T-cell (primary cell): ENCODE measurements at regions not wholly inside any gene's neighbourhood (a gene's known extent, or its start where the extent isn't known, plus 50 kb on each side); places are given as distances from the start of the nearest gene placed in this dataset.
"Not testable (repeated sequence)": the region's sequence is repeated elsewhere in the genome, so short reads cannot be mapped to it uniquely, and the experiment has no call there.

Experiments used
- ATAC-seq, 4 experiments: fragments of 200-7000 bp in 3 of 4; fragments of 150-1000 bp in 1 of 4; cut with Tn5 transposase; replicated peaks in 1 of 4; 1 replicate in 3 of 4; 2 replicates in 1 of 4; pipeline ENCODE4 v1.10.0; 2021; ENCODE audit warnings: moderate library complexity in 3 of 4, mild to moderate bottlenecking in 2 of 4, moderate number of reproducible peaks in 1 of 4
- CTCF ChIA-PET, 2 donors: fragments of 300-600 bp; sonication (Branson Sonifier 250); formaldehyde crosslinking; loops; one replicate each; lab custom pipeline; 2022; ENCODE audit warnings: antibody characterized with exemption in 2 of 2; lab: Charles Lee
- POLR2A ChIA-PET, 2 donors: fragments of 300-600 bp; sonication (Branson Sonifier 250); formaldehyde crosslinking; loops; one replicate each; lab custom pipeline; 2022; ENCODE audit warnings: antibody characterized with exemption in 2 of 2; lab: Charles Lee
- DNase-seq, 35 experiments: peaks; one replicate each; pipeline versions ENCODE4 v3.0.0 to v3.0.0-alpha.2; 2013 to 2023
- H3K27ac ChIP-seq: one replicate; pipeline ENCODE4 v1.5.1; 2013; ENCODE audit warnings: low read length
- H3K27me3 ChIP-seq, 2 experiments: replicated peaks in 1 of 2; 1 replicate in 1 of 2; 2 replicates in 1 of 2; pipeline versions ENCODE4 v1.6.1 to v1.7.0; 2013; ENCODE audit warnings: low read length in 1 of 2, mixed read lengths in 1 of 2; ENCODE audit not compliant: control insufficient read depth in 2 of 2, insufficient read depth in 2 of 2; ENCODE audit errors: extremely low read depth in 1 of 2
- H3K36me3 ChIP-seq, 2 donors: 1 replicate in 1 of 2; 2 replicates in 1 of 2; pipeline versions ENCODE4 v1.6.1 to v1.7.0; 2013; ENCODE audit warnings: low read length in 1 of 2; ENCODE audit not compliant: control insufficient read depth in 2 of 2, insufficient read depth in 1 of 2; ENCODE audit errors: extremely low read depth in 1 of 2
- H3K4me1 ChIP-seq, 2 experiments: 1 replicate in 1 of 2; 2 replicates in 1 of 2; pipeline versions ENCODE4 v1.6.1 to v1.7.0; 2013; ENCODE audit warnings: low read length in 2 of 2, mixed read lengths in 1 of 2; ENCODE audit not compliant: insufficient read depth in 2 of 2, control insufficient read depth in 1 of 2; ENCODE audit errors: extremely low read depth in 1 of 2
- H3K4me3 ChIP-seq, 2 donors: 1 replicate in 1 of 2; 2 replicates in 1 of 2; pipeline versions ENCODE4 v1.5.1 to v1.7.0; 2013; ENCODE audit warnings: mild to moderate bottlenecking in 2 of 2, low read length in 1 of 2, moderate library complexity in 1 of 2; ENCODE audit not compliant: control insufficient read depth in 1 of 2; ENCODE audit errors: extremely low read depth in 1 of 2
- H3K9me3 ChIP-seq: 2 replicates; pipeline ENCODE4 v1.7.0; 2013
- H3K27ac Mint-ChIP-seq, 2 donors: one replicate each; pipeline ENCODE4 v1.8.0; 2020 to 2021; ENCODE audit warnings: mild to moderate bottlenecking in 2 of 2, mixed read lengths in 2 of 2
- H3K27me3 Mint-ChIP-seq, 2 donors: one replicate each; pipeline ENCODE4 v1.8.0; 2021 to 2022; ENCODE audit warnings: mixed read lengths in 2 of 2
- H3K36me3 Mint-ChIP-seq: one replicate; pipeline ENCODE4 v1.8.0; 2021; ENCODE audit warnings: mixed read lengths
- H3K4me1 Mint-ChIP-seq, 3 donors: one replicate each; pipeline ENCODE4 v1.8.0; 2020 to 2022; ENCODE audit warnings: mixed read lengths in 3 of 3, mild to moderate bottlenecking in 1 of 3
- H3K4me3 Mint-ChIP-seq, 3 donors: one replicate each; pipeline ENCODE4 v1.8.0; 2020 to 2022; ENCODE audit warnings: mild to moderate bottlenecking in 3 of 3, mixed read lengths in 3 of 3, moderate library complexity in 3 of 3
- H3K9me3 Mint-ChIP-seq, 3 donors: one replicate each; pipeline ENCODE4 v1.8.0; 2020 to 2022; ENCODE audit warnings: mixed read lengths in 3 of 3
- WGBS: methylation state at CpG from one replicate; pipeline ENCODE4 v1.1.5; 2013; ENCODE audit warnings: missing lambda C conversion rate; ENCODE audit not compliant: insufficient coverage; 5-methylcytosine and 5-hydroxymethylcytosine counted together

DNA sequence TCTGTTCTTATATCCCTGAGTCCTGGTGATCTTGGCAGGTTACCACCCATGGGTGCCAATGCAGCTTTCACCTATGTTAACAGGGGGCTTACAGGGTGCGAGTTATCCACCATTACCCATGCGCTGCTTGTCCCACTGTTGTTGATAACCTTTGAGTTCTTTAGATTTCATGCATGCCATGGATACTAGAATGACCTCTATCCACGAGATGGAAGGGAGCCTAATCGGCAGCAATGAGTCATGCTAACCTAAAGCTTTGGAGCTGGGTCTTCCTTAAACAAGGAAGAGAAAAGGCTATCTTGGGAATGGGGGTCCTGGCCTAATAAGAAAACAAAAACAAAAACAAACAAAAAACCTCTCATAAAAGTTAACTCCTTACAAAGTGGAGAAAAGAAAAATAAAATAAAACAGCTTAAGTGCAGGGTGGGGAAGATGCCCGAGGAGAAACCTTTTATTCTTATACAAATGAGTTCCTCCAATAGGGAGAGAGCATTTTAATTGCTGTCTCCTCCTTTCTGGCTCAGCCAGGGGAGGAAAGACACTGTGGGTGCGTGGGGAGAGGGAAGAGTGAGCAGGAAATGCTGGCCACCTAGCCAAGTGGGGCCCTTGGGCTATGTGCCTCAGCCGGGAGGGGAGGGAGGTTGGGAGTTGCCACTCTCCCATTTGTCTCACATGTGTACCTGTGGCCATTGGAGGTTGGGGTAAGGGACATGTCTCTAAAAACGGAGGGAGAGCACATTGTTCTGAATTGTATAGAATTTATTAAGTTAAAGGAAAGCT lies 571.7 kb upstream of the TPTE start:
- H3K9me3 Mint-ChIP-seq = peaks cover 34 to 62% (median 48%) of the 10 kb centered on the region in 3 donors
- ATAC-seq, H3K4me1 ChIP-seq, H3K4me1 Mint-ChIP-seq, CTCF ChIA-PET, H3K27me3 Mint-ChIP-seq, H3K27me3 ChIP-seq, POLR2A ChIA-PET, H3K4me3 Mint-ChIP-seq, H3K9me3 ChIP-seq, H3K36me3 Mint-ChIP-seq, H3K27ac ChIP-seq, H3K36me3 ChIP-seq, H3K27ac Mint-ChIP-seq, DNase-seq, H3K4me3 ChIP-seq: not testable (repeated sequence)
- 42% methylated on average over 3 of the region's 8 CpGs for WGBS

DNA sequence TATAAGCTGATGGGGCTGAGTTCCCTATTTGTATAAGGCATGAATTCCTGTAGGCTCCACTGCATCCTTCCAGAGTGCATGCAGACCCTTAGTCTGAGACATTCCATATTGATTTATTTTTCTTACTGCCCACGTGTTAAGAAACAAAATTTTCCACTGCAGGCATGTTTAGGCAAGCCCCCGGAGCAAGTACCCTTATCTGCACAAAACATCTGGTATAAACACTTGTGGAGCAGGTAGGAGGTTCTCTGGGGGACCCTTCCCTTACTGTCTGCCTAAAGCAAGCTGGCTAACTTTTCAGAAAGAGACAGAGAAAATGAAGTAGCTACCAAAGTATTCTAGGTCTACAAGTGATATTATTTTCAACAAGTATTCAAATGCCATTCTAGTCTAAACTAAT lies 571.0 kb upstream of the TPTE start:
- H3K4me1 Mint-ChIP-seq, ATAC-seq, H3K27ac ChIP-seq, DNase-seq, POLR2A ChIA-PET, H3K27me3 ChIP-seq, H3K27me3 Mint-ChIP-seq, CTCF ChIA-PET, H3K4me3 Mint-ChIP-seq, H3K36me3 Mint-ChIP-seq, H3K4me3 ChIP-seq, H3K27ac Mint-ChIP-seq, H3K36me3 ChIP-seq, H3K4me1 ChIP-seq, H3K9me3 ChIP-seq: not testable (repeated sequence)
- no CpG with 5 or more reads among the region's 2 CpGs for WGBS
- peaks cover 33 to 55% (median 43%) of the 10 kb centered on the region in 3 donors for H3K9me3 Mint-ChIP-seq

DNA sequence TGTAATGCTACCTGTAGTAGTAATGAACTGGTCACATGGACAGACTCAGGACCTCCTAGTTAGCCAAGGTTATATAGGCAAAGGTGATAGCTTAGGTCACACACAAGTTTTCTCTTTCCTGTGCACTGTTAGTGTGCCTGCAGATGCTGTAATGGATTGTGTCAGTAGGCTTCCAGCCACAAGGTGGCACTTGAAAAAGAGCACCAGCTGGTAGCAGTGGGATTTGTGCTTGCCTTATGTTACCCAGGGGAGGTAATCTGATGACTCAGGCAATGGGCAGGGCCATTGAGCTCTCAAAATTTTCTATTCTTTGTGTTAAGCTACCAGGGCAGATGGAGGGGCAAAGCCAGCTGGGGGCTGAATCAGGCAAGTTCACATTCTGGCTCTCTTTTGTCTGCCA lies 562.6 kb upstream of the TPTE start:
- H3K4me1 Mint-ChIP-seq, CTCF ChIA-PET, H3K4me1 ChIP-seq, POLR2A ChIA-PET, DNase-seq, H3K9me3 ChIP-seq, H3K4me3 ChIP-seq, H3K27me3 Mint-ChIP-seq, H3K27ac Mint-ChIP-seq, H3K27ac ChIP-seq, H3K36me3 Mint-ChIP-seq, H3K27me3 ChIP-seq, H3K4me3 Mint-ChIP-seq, H3K36me3 ChIP-seq, ATAC-seq: not testable (repeated sequence)
- peaks cover 4 to 15% (median 14%) of the 10 kb centered on the region in 3 donors for H3K9me3 Mint-ChIP-seq

DNA sequence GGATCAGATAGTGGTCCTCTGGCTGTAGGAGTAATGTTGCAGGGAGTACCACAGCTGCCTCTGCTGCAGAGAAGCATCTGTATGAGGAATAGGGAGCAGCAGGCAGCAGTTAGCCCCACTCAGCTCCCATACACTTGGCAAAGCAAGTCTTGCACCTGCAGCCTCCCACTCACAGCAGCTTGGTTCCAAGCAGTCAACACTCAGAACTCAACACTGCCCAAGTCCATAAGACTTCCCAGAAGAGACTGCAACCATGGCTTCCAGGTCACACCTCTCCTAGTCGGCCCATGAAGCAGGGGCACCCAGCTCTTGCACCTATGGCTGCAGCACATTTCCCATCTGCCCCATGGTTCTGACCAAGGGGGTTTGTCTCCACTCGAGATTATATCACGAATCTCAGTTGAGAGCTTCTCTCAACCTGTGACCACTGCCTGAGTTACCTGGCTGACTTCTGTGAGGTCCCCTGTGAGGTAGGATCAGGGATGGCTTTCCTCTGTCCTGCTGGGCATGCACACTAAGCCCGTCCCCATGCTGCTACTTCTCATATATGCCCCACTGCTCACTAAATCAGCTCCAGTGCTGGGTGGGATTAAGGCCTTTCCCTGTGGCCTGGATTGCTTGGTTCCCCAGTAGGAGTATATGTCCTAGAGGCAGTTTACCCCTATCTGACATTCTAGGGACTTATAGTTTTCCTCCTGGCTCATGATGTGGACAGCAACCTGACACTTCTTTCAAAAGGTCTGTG lies 562.0 kb upstream of the TPTE start:
- H3K4me1 Mint-ChIP-seq = not testable (repeated sequence)

DNA sequence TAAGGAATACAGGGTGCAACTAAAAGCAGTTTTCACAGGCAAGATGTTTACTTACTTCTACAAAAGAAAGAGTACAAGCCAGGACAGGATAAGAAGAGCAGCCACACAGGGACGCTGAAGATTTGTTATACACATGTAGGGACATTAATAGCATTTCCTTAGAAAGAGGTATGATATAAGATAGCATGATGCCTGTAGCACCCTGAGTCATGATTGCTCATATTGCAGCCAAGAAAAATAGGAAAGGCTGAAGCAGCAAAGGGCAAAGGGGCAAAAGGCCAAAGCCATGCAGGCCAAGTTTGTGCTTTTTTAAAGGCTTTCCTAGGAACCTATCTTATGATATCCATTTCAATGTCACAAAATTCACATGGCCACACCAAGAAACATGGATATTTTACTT lies 552.0 kb upstream of the TPTE start:
- H3K9me3 ChIP-seq, H3K36me3 ChIP-seq, H3K4me3 ChIP-seq, CTCF ChIA-PET, H3K27ac Mint-ChIP-seq, H3K4me1 ChIP-seq, ATAC-seq, H3K36me3 Mint-ChIP-seq, H3K27ac ChIP-seq, H3K27me3 ChIP-seq, H3K4me1 Mint-ChIP-seq, DNase-seq, H3K4me3 Mint-ChIP-seq, POLR2A ChIA-PET, H3K27me3 Mint-ChIP-seq: not testable (repeated sequence)
- WGBS = no CpG with 5 or more reads among the region's 1 CpG
- peaks cover 12 to 34% (median 33%) of the 10 kb centered on the region in 3 donors for H3K9me3 Mint-ChIP-seq

More for the DNA sequence above, 562.0 kb upstream of the TPTE start:
- H3K27me3 Mint-ChIP-seq, H3K4me3 Mint-ChIP-seq, H3K27me3 ChIP-seq, H3K36me3 Mint-ChIP-seq, H3K4me1 ChIP-seq, H3K27ac ChIP-seq, ATAC-seq, H3K4me3 ChIP-seq, POLR2A ChIA-PET, H3K27ac Mint-ChIP-seq, H3K36me3 ChIP-seq, H3K9me3 ChIP-seq, DNase-seq, CTCF ChIA-PET: not testable (repeated sequence)
- H3K9me3 Mint-ChIP-seq = peaks cover 5 to 16% (median 16%) of the 10 kb centered on the region in 3 donors
- WGBS = no CpG with 5 or more reads among the region's 4 CpGs

DNA sequence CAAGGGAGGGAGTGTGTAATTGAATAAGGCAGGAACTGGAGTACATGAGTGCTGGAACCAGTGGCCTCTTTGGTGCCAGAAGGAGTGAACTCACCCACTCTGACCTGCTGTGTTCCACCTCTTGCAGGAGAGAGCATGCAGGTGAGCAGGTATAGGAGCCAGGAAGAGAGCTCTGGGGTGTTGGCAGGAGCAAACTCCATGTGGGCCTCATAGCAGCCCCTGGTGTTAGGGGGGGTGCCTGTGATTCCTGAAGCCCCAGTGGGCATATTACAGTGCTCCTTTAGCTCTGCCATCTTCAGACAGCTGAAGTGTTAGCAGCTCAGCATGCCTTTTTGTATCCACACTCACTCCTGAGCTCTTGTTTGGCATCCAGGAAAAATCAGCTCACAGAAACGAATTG lies 549.4 kb upstream of the TPTE start:
- H3K4me3 ChIP-seq, H3K27me3 ChIP-seq, H3K27ac Mint-ChIP-seq, H3K4me1 Mint-ChIP-seq, H3K27me3 Mint-ChIP-seq, H3K4me1 ChIP-seq, H3K27ac ChIP-seq, H3K4me3 Mint-ChIP-seq, H3K9me3 ChIP-seq, H3K36me3 ChIP-seq, H3K36me3 Mint-ChIP-seq, CTCF ChIA-PET, POLR2A ChIA-PET, ATAC-seq, DNase-seq: not testable (repeated sequence)
- peaks cover 10 to 28% (median 21%) of the 10 kb centered on the region in 3 donors for H3K9me3 Mint-ChIP-seq
- WGBS = no CpG with 5 or more reads among the region's 1 CpG
